DOHH2 (cell line): ENCODE measurements at regions not wholly inside any gene's neighbourhood (a gene's known extent, or its start where the extent isn't known, plus 50 kb on each side); places are given as distances from the start of the nearest gene placed in this dataset.

Source experiments
- H3F3A ChIP-seq: fragments of 200-600 bp; sonication (generic), shearing (Covaris generic); 2 replicates; pipeline ENCODE4 v1.6.0; 2016; ENCODE audit warnings: antibody characterized with exemption, mild to moderate bottlenecking; ENCODE audit not compliant: control insufficient read depth, insufficient read depth
- H3K27ac ChIP-seq: fragments of 200-600 bp; sonication (generic); 2 replicates; pipeline ENCODE4 v1.5.1; 2014; ENCODE audit warnings: low read depth, mild to moderate bottlenecking, low read length, moderate library complexity
- H3K27me3 ChIP-seq: fragments of 200-600 bp; sonication (generic); 2 replicates; pipeline ENCODE4 v1.6.1; 2014; ENCODE audit warnings: mild to moderate bottlenecking, low read length, mixed read lengths; ENCODE audit not compliant: control insufficient read depth
- H3K36me3 ChIP-seq: fragments of 200-600 bp; sonication (generic); 2 replicates; pipeline ENCODE4 v1.6.1; 2014; ENCODE audit warnings: mild to moderate bottlenecking, low read length, moderate library complexity, mixed read lengths; ENCODE audit not compliant: control insufficient read depth
- H3K4me1 ChIP-seq: fragments of 200-600 bp; sonication (generic); 2 replicates; pipeline ENCODE4 v1.6.1; 2014; ENCODE audit warnings: mild to moderate bottlenecking, low read length, mixed read lengths; ENCODE audit not compliant: control insufficient read depth
- H3K4me2 ChIP-seq: fragments of 200-600 bp; sonication (generic); 2 replicates; pipeline ENCODE4 v1.6.0; 2014; ENCODE audit warnings: mild to moderate bottlenecking, low read length, moderate library complexity
- H3K4me3 ChIP-seq: fragments of 200-600 bp; sonication (generic); 2 replicates; pipeline ENCODE4 v1.5.1; 2014; ENCODE audit warnings: mild to moderate bottlenecking, low read length, mixed read lengths
- H3K79me2 ChIP-seq: fragments of 200-600 bp; sonication (generic); 2 replicates; pipeline ENCODE4 v1.6.1; 2014; ENCODE audit warnings: mild to moderate bottlenecking, low read length, mixed read lengths; ENCODE audit not compliant: control insufficient read depth
- H3K9me2 ChIP-seq: fragments of 200-600 bp; sonication (generic); replicated peaks from 2 replicates; pipeline ENCODE4 v1.6.1; 2014; ENCODE audit warnings: mild to moderate bottlenecking, low read length, mixed read lengths; ENCODE audit not compliant: control insufficient read depth
- H3K9me3 ChIP-seq: fragments of 200-600 bp; sonication (generic); 2 replicates; pipeline ENCODE4 v1.6.1; 2014; ENCODE audit warnings: antibody characterized with exemption, low read length, mixed read lengths; ENCODE audit not compliant: control insufficient read depth, insufficient read depth
- H4K20me1 ChIP-seq: fragments of 200-600 bp; sonication (generic); 2 replicates; pipeline ENCODE4 v1.6.0; 2014; ENCODE audit warnings: low read depth, mild to moderate bottlenecking, antibody characterized with exemption, low read length, moderate library complexity; ENCODE audit not compliant: control insufficient read depth, insufficient read depth
- EZH2phosphoT487 ChIP-seq: fragments of 200-600 bp; sonication (generic); IDR thresholded peaks from 2 replicates; pipeline ENCODE4 v1.6.1; 2017; ENCODE audit warnings: borderline replicate concordance, mild to moderate bottlenecking, antibody characterized with exemption, low read length, moderate library complexity, mixed read lengths
- TF ChIP-seq, protein P1 (sequence below): fragments of 200-600 bp; sonication (generic); IDR thresholded peaks from one replicate; pipeline ENCODE4 v1.5.1; 2014; ENCODE audit warnings: antibody characterized with exemption, mild to moderate bottlenecking, low read depth, low read length; ENCODE audit not compliant: poor library complexity, severe bottlenecking

- Histone ChIP-seq H3F3A (no peaks in the 10 kb centered on the region), H3K4me3 (no peak overlapping the region), H3K79me2 (no peaks in the 10 kb centered on the region), H3K4me2 (no peak overlapping the region), H3K27me3 (no peaks in the 10 kb centered on the region), H4K20me1 (no peaks in the 10 kb centered on the region), H3K36me3 (no peaks in the 10 kb centered on the region), H3K27ac (no peak overlapping the region), H3K4me1 (no peaks in the 10 kb centered on the region), H3K9me2 (no peaks in the 10 kb centered on the region), H3K9me3 (no peaks in the 10 kb centered on the region)
- TF ChIP-seq EZH2phosphoT487: no peak
- TF ChIP-seq, protein P1, sequence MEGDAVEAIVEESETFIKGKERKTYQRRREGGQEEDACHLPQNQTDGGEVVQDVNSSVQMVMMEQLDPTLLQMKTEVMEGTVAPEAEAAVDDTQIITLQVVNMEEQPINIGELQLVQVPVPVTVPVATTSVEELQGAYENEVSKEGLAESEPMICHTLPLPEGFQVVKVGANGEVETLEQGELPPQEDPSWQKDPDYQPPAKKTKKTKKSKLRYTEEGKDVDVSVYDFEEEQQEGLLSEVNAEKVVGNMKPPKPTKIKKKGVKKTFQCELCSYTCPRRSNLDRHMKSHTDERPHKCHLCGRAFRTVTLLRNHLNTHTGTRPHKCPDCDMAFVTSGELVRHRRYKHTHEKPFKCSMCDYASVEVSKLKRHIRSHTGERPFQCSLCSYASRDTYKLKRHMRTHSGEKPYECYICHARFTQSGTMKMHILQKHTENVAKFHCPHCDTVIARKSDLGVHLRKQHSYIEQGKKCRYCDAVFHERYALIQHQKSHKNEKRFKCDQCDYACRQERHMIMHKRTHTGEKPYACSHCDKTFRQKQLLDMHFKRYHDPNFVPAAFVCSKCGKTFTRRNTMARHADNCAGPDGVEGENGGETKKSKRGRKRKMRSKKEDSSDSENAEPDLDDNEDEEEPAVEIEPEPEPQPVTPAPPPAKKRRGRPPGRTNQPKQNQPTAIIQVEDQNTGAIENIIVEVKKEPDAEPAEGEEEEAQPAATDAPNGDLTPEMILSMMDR: no peak
Measured at GRCh38 chr1:58927041-58927721, 143.3 kb upstream of the JUN start.

GRCh38 chr1:58927722-58928085, 143.9 kb upstream of the JUN start:
- no peak for TF ChIP-seq EZH2phosphoT487
- TF ChIP-seq, protein P1: no peak
- H3K4me1 ChIP-seq: no peaks in the 10 kb centered on the region

DNA sequence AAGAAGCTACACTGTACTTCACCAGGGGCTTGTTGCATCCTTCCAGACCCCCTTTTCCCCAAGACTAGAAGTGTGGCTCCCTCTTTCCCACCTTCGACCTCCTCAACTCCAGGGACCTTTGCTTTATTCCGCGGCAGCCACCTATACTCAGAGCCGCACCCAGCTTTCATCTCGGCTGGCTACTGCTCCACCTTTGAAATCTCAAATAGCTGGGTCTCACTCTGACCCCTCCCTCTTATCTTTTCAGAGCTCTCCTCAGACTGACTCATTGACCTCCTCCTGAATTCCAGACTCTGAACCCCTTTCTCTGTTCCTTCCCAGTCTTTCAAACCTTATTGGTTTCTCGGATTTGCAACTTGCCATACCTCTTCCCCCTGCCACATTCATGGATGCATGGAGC, 144.7 kb upstream of the JUN start:
- no peaks in the 10 kb centered on the region for H3K36me3 ChIP-seq
- H3K4me2 ChIP-seq: no peak overlapping the region
- no peaks in the 10 kb centered on the region for H3K9me2 ChIP-seq
- TF ChIP-seq EZH2phosphoT487: no peak
- TF ChIP-seq, protein P1: no peak
- no peaks in the 10 kb centered on the region for H3K4me1 ChIP-seq
- H4K20me1 ChIP-seq: no peaks in the 10 kb centered on the region
- no peaks in the 10 kb centered on the region for H3K79me2 ChIP-seq
- no peaks in the 10 kb centered on the region for H3K9me3 ChIP-seq
- H3K4me3 ChIP-seq: no peak overlapping the region
- H3K27ac ChIP-seq: no peak overlapping the region
- H3F3A ChIP-seq: no peaks in the 10 kb centered on the region
- no peaks in the 10 kb centered on the region for H3K27me3 ChIP-seq

More at GRCh38 chr1:58927722-58928085, 143.9 kb upstream of the JUN start:
- no peak overlapping the region for H3K4me3 ChIP-seq
- H3K27me3 ChIP-seq: no peaks in the 10 kb centered on the region
- H3K9me2 ChIP-seq: no peaks in the 10 kb centered on the region
- H3K9me3 ChIP-seq: no peaks in the 10 kb centered on the region
- no peaks in the 10 kb centered on the region for H3K79me2 ChIP-seq
- H3K36me3 ChIP-seq: no peaks in the 10 kb centered on the region
- no peaks in the 10 kb centered on the region for H3F3A ChIP-seq
- no peaks in the 10 kb centered on the region for H4K20me1 ChIP-seq
- no peak overlapping the region for H3K27ac ChIP-seq
- H3K4me2 ChIP-seq: no peak overlapping the region
